Thyroid gland (tissue), 4 donors: ENCODE measurements at regions not wholly inside any gene's neighbourhood (a gene's known extent, or its start where the extent isn't known, plus 50 kb on each side); places are given as distances from the start of the nearest gene placed in this dataset.
"Not testable (repeated sequence)": the region's sequence is repeated elsewhere in the genome, so short reads cannot be mapped to it uniquely, and the experiment has no call there.

Experiments used
- DNase-seq, 2 donors: peaks; one replicate each; pipeline ENCODE4 v3.0.0-alpha.2; 2019
- H3K27ac ChIP-seq, 3 donors: fragments of 200-600 bp; sonication (generic); 1 replicate in 2 of 3; 2 replicates in 1 of 3; pipeline ENCODE4 v1.5.1; 2016 to 2019; ENCODE audit warnings: mild to moderate bottlenecking in 1 of 3, moderate library complexity in 1 of 3
- H3K27me3 ChIP-seq: fragments of 200-600 bp; sonication (generic); one replicate; pipeline ENCODE4 v1.5.1; 2019
- H3K36me3 ChIP-seq, 2 donors: fragments of 200-600 bp; sonication (generic); one replicate each; pipeline ENCODE4 v1.5.1; 2016 to 2019
- H3K4me1 ChIP-seq, 2 donors: fragments of 200-600 bp; sonication (generic); one replicate each; pipeline ENCODE4 v1.5.1; 2017 to 2019
- H3K4me3 ChIP-seq, 3 donors: fragments of 200-600 bp; sonication (generic); replicated peaks in 1 of 3; 1 replicate in 2 of 3; 2 replicates in 1 of 3; pipeline ENCODE4 v1.5.1; 2016; ENCODE audit warnings: mild to moderate bottlenecking in 1 of 3
- H3K9me3 ChIP-seq: fragments of 200-600 bp; sonication (generic); one replicate; pipeline ENCODE4 v1.5.1; 2017
- POLR2A ChIP-seq, 2 donors: fragments of 450-650 bp; IDR thresholded peaks; one replicate each; pipeline ENCODE4 v1.6.1; 2017; ENCODE audit warnings: antibody characterized with exemption in 2 of 2, mild to moderate bottlenecking in 2 of 2, moderate library complexity in 1 of 2
- WGBS, 2 donors: methylation state at CpG; one replicate each; pipeline ENCODE4 v1.1.5; 2017; 5-methylcytosine and 5-hydroxymethylcytosine counted together
- intact Hi-C: fragments of 100-400 bp; cut with DNase I; formaldehyde crosslinking; loops from one replicate; pipeline ENCODE4 v1.15.1; 2023
- TF ChIP-seq, protein P1 (sequence below), 6 experiments: fragments of 200-600 bp in 3 of 6; fragments of 450-650 bp in 3 of 6; sonication (generic) in 3 of 6; IDR thresholded peaks; one replicate each; pipeline ENCODE4 v1.5.1; 2016 to 2019; ENCODE audit warnings: antibody characterized with exemption in 6 of 6, mild to moderate bottlenecking in 2 of 6, inconsistent platforms in 1 of 6, moderate library complexity in 1 of 6

DNA sequence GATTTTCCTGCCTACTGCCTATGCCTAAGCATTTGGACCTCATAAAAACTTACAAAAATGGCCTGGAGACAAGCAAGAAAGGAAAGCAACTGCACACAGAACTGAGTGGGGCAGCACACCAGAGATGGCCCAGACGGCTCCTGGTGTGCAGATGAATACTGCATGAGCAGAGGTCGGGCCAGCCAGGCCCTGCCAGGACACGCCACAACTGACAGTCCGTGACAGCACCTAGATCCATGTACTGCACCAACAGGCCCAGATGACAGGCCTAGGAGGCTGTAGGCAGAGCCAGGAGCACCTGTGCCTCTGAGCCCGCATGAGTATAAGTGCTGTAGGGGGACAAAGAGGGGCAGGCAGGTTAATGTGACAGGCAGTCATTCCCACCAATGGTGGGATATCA lies 160.2 kb downstream of the IGLL1 start:
- no peaks in the 10 kb centered on the region for H3K27me3 ChIP-seq
- no peaks in the 10 kb centered on the region for H3K9me3 ChIP-seq
- no peak overlapping the region for H3K4me3 ChIP-seq
- no peaks in the 10 kb centered on the region for H3K36me3 ChIP-seq
- no peaks in the 10 kb centered on the region for H3K4me1 ChIP-seq
- TF ChIP-seq POLR2A (IDR thresholded peaks at IDR 0.05) = no peak
- TF ChIP-seq, protein P1, sequence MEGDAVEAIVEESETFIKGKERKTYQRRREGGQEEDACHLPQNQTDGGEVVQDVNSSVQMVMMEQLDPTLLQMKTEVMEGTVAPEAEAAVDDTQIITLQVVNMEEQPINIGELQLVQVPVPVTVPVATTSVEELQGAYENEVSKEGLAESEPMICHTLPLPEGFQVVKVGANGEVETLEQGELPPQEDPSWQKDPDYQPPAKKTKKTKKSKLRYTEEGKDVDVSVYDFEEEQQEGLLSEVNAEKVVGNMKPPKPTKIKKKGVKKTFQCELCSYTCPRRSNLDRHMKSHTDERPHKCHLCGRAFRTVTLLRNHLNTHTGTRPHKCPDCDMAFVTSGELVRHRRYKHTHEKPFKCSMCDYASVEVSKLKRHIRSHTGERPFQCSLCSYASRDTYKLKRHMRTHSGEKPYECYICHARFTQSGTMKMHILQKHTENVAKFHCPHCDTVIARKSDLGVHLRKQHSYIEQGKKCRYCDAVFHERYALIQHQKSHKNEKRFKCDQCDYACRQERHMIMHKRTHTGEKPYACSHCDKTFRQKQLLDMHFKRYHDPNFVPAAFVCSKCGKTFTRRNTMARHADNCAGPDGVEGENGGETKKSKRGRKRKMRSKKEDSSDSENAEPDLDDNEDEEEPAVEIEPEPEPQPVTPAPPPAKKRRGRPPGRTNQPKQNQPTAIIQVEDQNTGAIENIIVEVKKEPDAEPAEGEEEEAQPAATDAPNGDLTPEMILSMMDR (IDR thresholded peaks at IDR 0.05) = no peak
- no peak for DNase-seq
- 75 to 76% methylated on average over 5 of the region's 5 CpGs for WGBS, 2 donors
- no peak overlapping the region for H3K27ac ChIP-seq
- intact Hi-C loops = no loop called here

DNA sequence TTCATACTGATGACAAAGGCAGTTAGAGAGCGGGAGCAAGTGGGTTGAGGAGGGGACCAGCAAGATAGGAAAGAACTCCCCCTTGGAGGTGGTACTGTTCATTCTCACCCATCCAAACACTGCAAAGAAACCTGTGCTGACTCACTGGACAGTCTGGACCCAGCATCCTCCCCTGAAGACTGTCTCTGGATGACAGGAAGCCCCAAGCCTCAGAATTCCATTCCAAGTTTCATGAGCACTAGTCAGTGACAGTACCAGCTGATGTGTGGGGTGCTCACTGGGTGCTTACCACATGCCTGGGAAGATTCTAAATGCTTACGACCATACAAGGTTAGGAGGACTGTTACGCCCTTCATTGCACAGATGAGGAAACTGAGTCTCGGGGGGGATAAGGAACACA lies 160.9 kb downstream of the IGLL1 start:
- Histone ChIP-seq H3K36me3 (no peaks in the 10 kb centered on the region), H3K4me1 (no peaks in the 10 kb centered on the region), H3K27ac (no peak overlapping the region), H3K9me3 (no peaks in the 10 kb centered on the region), H3K27me3 (no peaks in the 10 kb centered on the region), H3K4me3 (no peak overlapping the region)
- no peak for DNase-seq
- WGBS, 2 donors = 58 to 74% methylated on average over 4 of the region's 4 CpGs
- TF ChIP-seq, protein P1 (IDR thresholded peaks at IDR 0.05) = no peak
- no peak for TF ChIP-seq POLR2A (IDR thresholded peaks at IDR 0.05)
- intact Hi-C loops = no loop called here

DNA sequence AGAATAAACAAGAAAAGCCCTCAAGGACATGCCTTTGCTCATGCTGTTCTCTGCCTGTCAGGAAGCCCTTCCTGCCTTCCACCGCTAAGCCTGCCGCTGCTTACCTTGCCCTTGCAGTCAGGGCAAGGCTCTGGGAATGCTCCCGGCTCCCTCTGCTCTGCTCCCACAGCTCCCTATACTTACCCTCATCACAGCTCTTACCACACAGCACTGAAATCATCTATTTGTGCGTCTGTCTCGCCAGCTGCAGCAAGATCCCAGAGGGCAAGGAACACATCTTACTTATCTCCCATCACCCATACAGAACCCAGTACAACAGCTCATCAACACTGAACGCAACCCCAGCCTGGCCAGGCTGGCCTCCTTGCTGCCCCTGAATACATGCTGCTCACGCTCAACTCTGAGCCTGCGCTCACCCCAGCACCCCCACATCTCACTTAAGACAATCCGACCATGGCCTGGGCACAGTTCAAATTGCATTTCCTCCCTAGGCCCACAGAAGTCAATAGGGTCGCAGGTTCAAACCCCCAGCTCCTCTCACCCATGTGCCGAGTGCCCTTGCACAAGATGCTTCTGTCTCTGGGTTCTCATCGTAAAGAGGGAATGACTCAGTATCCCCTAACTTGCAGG lies 161.8 kb downstream of the IGLL1 start:
- H3K4me1 ChIP-seq = no peaks in the 10 kb centered on the region
- H3K4me3 ChIP-seq = no peak overlapping the region
- H3K36me3 ChIP-seq = no peaks in the 10 kb centered on the region
- 79 to 80% methylated on average over 12 of the region's 12 CpGs for WGBS, 2 donors
- no peaks in the 10 kb centered on the region for H3K9me3 ChIP-seq
- H3K27me3 ChIP-seq = no peaks in the 10 kb centered on the region
- no peak for DNase-seq
- TF ChIP-seq, protein P1 (IDR thresholded peaks at IDR 0.05) = no peak
- TF ChIP-seq POLR2A (IDR thresholded peaks at IDR 0.05) = no peak
- no peak overlapping the region for H3K27ac ChIP-seq
- intact Hi-C loops = no loop called here

DNA sequence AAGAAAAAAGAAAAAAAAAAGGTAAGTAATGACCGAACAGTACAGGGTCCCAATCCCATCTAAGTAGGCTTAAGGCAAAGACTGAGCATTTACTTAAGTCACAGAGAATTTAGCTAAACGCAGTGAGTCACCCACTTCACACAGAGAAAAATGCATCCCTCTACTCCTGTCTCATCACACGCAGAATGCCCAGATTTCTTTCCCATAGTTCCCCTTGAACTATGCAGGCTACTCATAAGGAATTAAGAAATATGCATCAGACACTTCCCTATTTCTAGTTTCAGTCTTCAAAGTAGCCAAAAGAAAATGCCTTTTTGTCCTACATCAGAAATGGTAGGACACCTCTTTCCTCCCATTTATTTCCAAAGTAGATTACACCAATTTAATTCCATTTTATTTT lies 162.8 kb downstream of the IGLL1 start:
- H3K9me3 ChIP-seq, H3K4me3 ChIP-seq, intact Hi-C loops, H3K27me3 ChIP-seq, H3K27ac ChIP-seq, H3K4me1 ChIP-seq, DNase-seq, H3K36me3 ChIP-seq: not testable (repeated sequence)
- 70 to 75% methylated on average over 3 of the region's 3 CpGs for WGBS, 2 donors

DNA sequence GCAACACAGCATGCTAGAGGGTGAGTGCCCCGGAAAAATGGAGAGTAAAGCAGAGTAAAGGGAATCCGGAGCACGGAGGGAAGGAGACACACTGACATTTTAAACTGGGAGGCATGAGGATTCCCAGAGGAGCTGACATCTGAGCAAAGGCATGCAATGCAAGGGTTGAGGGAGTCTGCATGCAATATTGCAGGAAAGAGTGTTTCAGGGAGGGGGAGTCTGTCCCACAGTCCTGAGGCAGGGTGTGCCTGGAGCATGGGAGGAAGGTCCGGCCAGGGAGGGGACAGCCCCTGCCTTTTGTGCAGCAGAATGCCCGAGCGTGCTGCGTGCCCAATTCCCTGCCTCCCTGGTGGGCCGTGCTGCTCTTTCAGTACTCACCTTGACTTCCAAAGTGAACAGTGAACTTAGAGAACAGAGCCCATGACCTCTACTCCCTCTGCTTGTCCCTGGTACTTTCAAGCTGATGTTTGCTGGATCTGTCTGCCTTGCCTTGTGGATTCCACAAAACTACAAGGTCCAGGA lies 163.9 kb downstream of the IGLL1 start:
- H3K4me1 ChIP-seq, DNase-seq, H3K36me3 ChIP-seq, H3K9me3 ChIP-seq, H3K27me3 ChIP-seq, H3K4me3 ChIP-seq, intact Hi-C loops, H3K27ac ChIP-seq: not testable (repeated sequence)
- WGBS, 2 donors = 41 to 51% methylated on average over 8 of the region's 8 CpGs

DNA sequence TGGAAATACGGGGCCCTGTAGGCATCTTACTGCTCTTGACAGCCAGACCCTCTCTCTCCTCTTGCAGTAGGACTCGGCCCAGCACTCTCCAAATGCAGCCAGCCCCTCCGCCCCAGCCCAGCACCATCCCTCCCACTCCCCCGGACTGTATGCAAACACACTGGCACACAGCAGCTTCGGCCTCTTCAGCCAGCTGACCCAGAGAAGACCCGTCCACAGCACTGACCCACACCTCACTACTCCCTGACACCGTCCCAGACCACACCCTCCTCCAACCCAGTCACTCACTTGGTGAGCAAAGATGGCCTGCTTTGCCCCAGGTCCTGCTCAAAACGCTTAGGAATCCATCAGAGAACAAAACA lies 164.6 kb downstream of the IGLL1 start:
- TF ChIP-seq POLR2A (IDR thresholded peaks at IDR 0.05) = no peak
- TF ChIP-seq, protein P1 (IDR thresholded peaks at IDR 0.05) = no peak
- Histone ChIP-seq H3K4me3 (no peak overlapping the region), H3K27me3 (no peaks in the 10 kb centered on the region), H3K36me3 (no peaks in the 10 kb centered on the region), H3K4me1 (no peaks in the 10 kb centered on the region), H3K27ac (no peak overlapping the region), H3K9me3 (no peaks in the 10 kb centered on the region)
- intact Hi-C loops = no loop called here
- no peak for DNase-seq
- WGBS, 2 donors = 52 to 62% methylated on average over 8 of the region's 8 CpGs
